Hepatocyte (in vitro differentiated cells): ENCODE measurements at regions not wholly inside any gene's neighbourhood (a gene's known extent, or its start where the extent isn't known, plus 50 kb on each side); places are given as distances from the start of the nearest gene placed in this dataset.

Experiments used
- DNase-seq: peaks from one replicate; pipeline ENCODE4 v3.0.0-alpha.2; 2016; ENCODE audit warnings: low spot score
- H2AFZ ChIP-seq: fragments of 200-600 bp; sonication (generic); 2 replicates; pipeline ENCODE4 v1.6.0; 2016; ENCODE audit warnings: antibody characterized with exemption, mild to moderate bottlenecking
- H3K27ac ChIP-seq: fragments of 200-600 bp; sonication (generic); 2 replicates; pipeline ENCODE4 v1.5.1; 2016; ENCODE audit warnings: mild to moderate bottlenecking
- H3K27me3 ChIP-seq: fragments of 200-600 bp; sonication (generic); 2 replicates; pipeline ENCODE4 v1.6.1; 2016
- H3K36me3 ChIP-seq: fragments of 200-600 bp; sonication (generic); replicated peaks from 2 replicates; pipeline ENCODE4 v1.5.1; 2016; ENCODE audit warnings: low read depth; ENCODE audit not compliant: insufficient read depth
- H3K4me1 ChIP-seq: fragments of 200-600 bp; sonication (generic); 2 replicates; pipeline ENCODE4 v1.5.1; 2016; ENCODE audit warnings: mild to moderate bottlenecking, moderate library complexity; ENCODE audit not compliant: insufficient read depth
- H3K4me2 ChIP-seq: fragments of 200-600 bp; sonication (generic); 2 replicates; pipeline ENCODE4 v1.6.0; 2016
- H3K4me3 ChIP-seq: fragments of 200-600 bp; sonication (generic); 2 replicates; pipeline ENCODE4 v1.5.1; 2016; ENCODE audit warnings: mild to moderate bottlenecking
- H3K79me2 ChIP-seq: fragments of 200-600 bp; sonication (generic); 2 replicates; pipeline ENCODE4 v1.6.0; 2017; ENCODE audit warnings: mild to moderate bottlenecking
- H3K9me2 ChIP-seq: fragments of 200-600 bp; sonication (generic); replicated peaks from 2 replicates; pipeline ENCODE4 v1.6.0; 2017; ENCODE audit warnings: mild to moderate bottlenecking; ENCODE audit not compliant: insufficient read depth
- H3K9me3 ChIP-seq: fragments of 200-600 bp; sonication (generic); 2 replicates; pipeline ENCODE4 v1.5.1; 2016; ENCODE audit warnings: low read depth, mild to moderate bottlenecking
- H4K20me1 ChIP-seq: fragments of 200-600 bp; sonication (generic); 2 replicates; pipeline ENCODE4 v1.6.0; 2016; ENCODE audit warnings: mild to moderate bottlenecking; ENCODE audit not compliant: insufficient read depth, poor library complexity, severe bottlenecking
- CTCF ChIP-seq: fragments of 200-600 bp; sonication (generic); IDR thresholded peaks from 2 replicates; pipeline ENCODE4 v1.5.1; 2016; ENCODE audit warnings: antibody characterized with exemption, mild to moderate bottlenecking; ENCODE audit not compliant: poor library complexity
- EZH2 ChIP-seq: fragments of 200-600 bp; sonication (generic); IDR thresholded peaks from 2 replicates; pipeline ENCODE4 v1.6.1; 2016; ENCODE audit warnings: antibody characterized with exemption, mild to moderate bottlenecking, borderline replicate concordance
- EZH2phosphoT487 ChIP-seq: fragments of 200-600 bp; sonication (generic); IDR thresholded peaks from one replicate; pipeline ENCODE4 v1.6.1; 2018; ENCODE audit warnings: antibody characterized with exemption, mild to moderate bottlenecking, low read depth, moderate library complexity; ENCODE audit not compliant: unreplicated experiment, severe bottlenecking
- WGBS: methylation state at CpG from one replicate; pipeline ENCODE4 v1.1.6; 2016; ENCODE audit warnings: low lambda C conversion rate; ENCODE audit errors: missing lambda C conversion rate; 5-methylcytosine and 5-hydroxymethylcytosine counted together

DNA sequence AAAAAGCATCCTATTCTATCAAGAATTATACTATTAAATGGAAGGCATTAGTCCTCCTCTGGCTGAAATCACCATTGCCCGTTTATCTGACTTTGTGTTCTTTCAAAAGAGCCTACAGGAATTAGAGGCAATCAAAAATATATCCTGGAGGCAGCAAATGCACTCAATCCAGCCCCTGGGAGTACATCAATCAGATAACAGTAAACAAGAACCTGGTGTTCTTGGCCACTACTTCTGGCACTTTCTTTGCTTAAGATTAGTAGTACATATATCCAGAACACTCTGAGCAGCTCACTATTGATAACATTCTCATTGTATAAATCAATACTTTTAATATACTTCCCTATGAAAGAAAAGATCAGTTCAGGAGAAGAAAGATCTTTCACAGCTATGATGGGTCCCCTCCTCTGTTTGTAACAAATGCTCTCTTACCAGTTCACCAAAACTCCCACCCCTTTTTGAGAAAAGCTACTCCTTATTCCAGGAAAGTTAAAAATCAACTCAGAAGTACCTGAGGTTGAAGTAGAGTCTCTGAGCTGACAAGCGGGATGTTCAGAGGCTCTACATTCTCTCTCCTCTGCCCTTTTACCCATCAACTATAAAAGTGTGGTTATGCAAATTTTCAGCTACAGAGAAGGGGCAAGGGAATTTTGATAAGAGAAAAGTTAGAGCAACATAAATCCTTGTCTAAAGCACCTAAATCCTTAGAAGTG lies 176.0 kb downstream of the COX18 start:
- Histone ChIP-seq H3K79me2 (no peaks in the 10 kb centered on the region), H3K27ac (peak overlapping the region; percentile 12), H3K9me3 (no peaks in the 10 kb centered on the region), H3K4me3 (no peak overlapping the region), H3K4me2 (peak overlapping the region; percentile 44), H3K4me1 (peaks cover 18% of the 10 kb centered on the region), H3K27me3 (no peaks in the 10 kb centered on the region), H3K36me3 (no peaks in the 10 kb centered on the region), H2AFZ (no peak overlapping the region), H4K20me1 (no peaks in the 10 kb centered on the region), H3K9me2 (no peaks in the 10 kb centered on the region)
- no peak for DNase-seq
- 39% methylated on average over 2 of the region's 2 CpGs for WGBS
- TF ChIP-seq EZH2 (no peak), EZH2phosphoT487 (no peak), CTCF (no peak)

DNA sequence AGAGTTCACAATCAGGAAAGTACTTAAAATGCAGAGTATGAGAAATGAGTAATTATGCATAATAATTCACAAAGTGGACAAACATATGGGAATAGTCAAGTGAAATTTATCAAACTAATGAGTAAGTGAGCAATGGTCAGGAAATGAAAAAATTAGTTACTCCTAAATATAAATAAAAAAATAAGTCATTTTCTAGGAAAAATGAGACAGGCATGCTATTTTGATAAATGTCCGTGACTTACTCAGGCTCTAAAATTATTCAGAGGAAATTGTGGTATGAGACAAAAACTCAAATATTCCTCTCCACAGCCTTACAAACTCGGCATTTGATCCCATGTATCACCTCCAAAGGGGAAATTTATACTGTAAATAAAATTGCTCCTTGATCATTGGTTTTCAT lies 181.2 kb downstream of the COX18 start:
- Histone ChIP-seq H3K36me3 (no peaks in the 10 kb centered on the region), H3K4me2 (no peak overlapping the region), H3K27ac (no peak overlapping the region), H3K27me3 (no peaks in the 10 kb centered on the region), H3K9me3 (no peaks in the 10 kb centered on the region), H3K4me3 (no peak overlapping the region), H3K4me1 (peaks cover 23% of the 10 kb centered on the region), H3K79me2 (no peaks in the 10 kb centered on the region), H2AFZ (no peak overlapping the region), H3K9me2 (no peaks in the 10 kb centered on the region), H4K20me1 (no peaks in the 10 kb centered on the region)
- no peak for TF ChIP-seq EZH2phosphoT487
- TF ChIP-seq EZH2, result no peak
- TF ChIP-seq CTCF, result no peak
- 90% methylated on average over 2 of the region's 2 CpGs for WGBS
- no peak for DNase-seq

DNA sequence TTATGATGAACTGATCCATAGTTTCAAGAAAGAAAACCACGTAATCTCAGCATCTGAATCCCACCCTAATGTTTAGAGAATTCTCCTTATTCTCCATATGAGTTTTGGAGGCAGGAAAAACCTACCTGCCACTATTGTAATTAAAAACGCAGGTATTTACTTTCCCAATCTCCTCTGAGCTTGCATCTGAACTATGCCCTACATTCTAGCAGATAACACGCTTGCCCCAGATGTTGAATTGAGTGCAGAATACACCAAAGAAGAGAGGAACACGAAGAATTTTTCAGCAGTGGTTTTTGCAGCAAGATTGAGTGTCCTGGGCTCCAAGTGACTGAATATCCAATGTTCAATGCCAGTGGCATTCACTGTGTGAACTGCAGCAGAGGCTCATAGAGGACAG lies 182.4 kb downstream of the COX18 start:
- TF ChIP-seq EZH2phosphoT487, result no peak
- TF ChIP-seq EZH2, result no peak
- TF ChIP-seq CTCF, result no peak
- WGBS, result 37% methylated on average over 4 of the region's 4 CpGs
- DNase-seq, result no peak
- Histone ChIP-seq H4K20me1 (no peaks in the 10 kb centered on the region), H3K27me3 (no peaks in the 10 kb centered on the region), H2AFZ (no peak overlapping the region), H3K36me3 (no peaks in the 10 kb centered on the region), H3K9me2 (no peaks in the 10 kb centered on the region), H3K27ac (no peak overlapping the region), H3K4me1 (peaks cover 11% of the 10 kb centered on the region), H3K4me3 (no peak overlapping the region), H3K9me3 (no peaks in the 10 kb centered on the region), H3K4me2 (peak overlapping the region; percentile 25), H3K79me2 (no peaks in the 10 kb centered on the region)
